T-helper 9 cell (primary cell): ENCODE measurements at regions not wholly inside any gene's neighbourhood (a gene's known extent, or its start where the extent isn't known, plus 50 kb on each side); places are given as distances from the start of the nearest gene placed in this dataset.
A peak's percentile ranks its signal among the peaks of the same experiment; 100 is the strongest.
"Not testable (repeated sequence)": the region's sequence is repeated elsewhere in the genome, so short reads cannot be mapped to it uniquely, and the experiment has no call there.

ENCODE experiments used
- DNase-seq: peaks from one replicate; pipeline ENCODE4 v3.0.0-alpha.2; 2020

GRCh38 chr6:154638369-154638768 is 94.8 kb upstream of the SCAF8 start:
- no peak for DNase-seq

DNA sequence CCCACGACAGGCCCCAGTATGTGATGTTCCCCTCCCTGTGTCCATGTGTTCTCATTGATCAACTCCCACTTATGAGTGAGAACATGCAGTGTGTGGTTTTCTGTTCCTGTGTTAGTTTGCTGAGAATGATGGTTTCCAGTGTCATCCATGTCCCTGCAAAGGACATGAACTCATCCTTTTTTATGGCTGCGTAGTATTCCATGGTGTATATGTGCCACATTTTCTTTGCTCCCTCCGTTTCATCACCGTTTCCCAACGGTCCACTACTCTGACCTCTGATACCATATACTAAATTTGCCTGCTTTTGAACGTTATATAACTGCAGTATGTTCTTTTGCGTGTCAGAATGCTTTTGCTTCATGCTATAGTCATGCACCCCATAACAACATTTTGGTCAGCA is 94.0 kb upstream of the SCAF8 start:
- DNase-seq, result not testable (repeated sequence)

DNA sequence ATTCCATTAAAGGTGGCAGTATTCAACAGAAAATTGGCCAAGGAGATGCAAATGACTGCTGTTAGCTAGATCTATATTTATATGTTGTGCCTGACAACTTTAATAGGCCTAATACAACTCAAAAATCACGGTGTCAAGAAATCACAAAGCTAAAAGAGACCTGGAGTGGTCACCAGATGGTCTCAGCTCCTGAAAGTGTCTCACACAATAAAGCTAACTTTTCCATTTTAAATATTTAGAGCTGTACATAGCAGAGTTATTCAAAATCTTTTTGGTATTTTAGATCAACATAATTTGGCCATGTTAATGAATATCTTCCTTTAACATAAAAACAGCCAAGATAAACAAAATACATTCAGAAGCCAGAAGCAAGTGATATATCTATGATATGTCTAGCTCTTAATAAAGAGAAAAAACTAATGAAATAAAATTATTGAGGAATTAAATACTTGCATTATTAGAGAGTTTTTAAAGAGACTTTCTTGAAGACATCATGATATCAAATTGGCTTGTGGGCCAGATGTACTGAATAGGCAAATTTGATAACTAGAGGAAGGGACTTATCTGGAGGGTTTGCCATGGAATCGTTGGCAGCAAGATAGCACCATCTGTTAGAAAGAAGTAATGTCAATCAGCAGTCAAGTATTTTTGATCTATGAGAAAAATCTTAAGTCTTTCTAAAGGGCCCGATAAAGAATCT is 84.9 kb upstream of the SCAF8 start:
- no peak for DNase-seq

DNA sequence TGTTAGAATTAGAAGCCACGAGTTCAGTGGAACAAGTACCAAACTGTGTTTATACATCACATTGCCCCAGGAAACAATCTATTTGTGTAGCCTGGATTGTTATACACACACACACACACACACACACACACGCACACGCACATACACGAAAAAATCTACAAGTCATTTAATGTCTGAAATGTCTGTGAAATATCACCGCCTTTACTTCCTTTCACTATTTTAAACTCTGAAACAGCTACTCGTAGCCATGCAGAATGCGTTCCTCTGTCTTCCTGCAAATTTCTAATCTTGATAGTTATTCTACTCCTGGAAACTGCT is 84.4 kb upstream of the SCAF8 start:
- DNase-seq, result no peak

- no peak for DNase-seq
Measured at GRCh38 chr6:154649721-154650120, 83.5 kb upstream of the SCAF8 start.

GRCh38 chr6:154650351-154650750 is 82.9 kb upstream of the SCAF8 start:
- no peak for DNase-seq

GRCh38 chr6:154651656-154652055 is 81.6 kb upstream of the SCAF8 start:
- DNase-seq, result no peak

GRCh38 chr6:154653385-154653784 is 79.8 kb upstream of the SCAF8 start:
- DNase-seq, result no peak

- no peak for DNase-seq
Measured at GRCh38 chr6:154653853-154654252, 79.4 kb upstream of the SCAF8 start.

- DNase-seq, result no peak
Measured at GRCh38 chr6:154656660-154657059, 76.6 kb upstream of the SCAF8 start.

DNA sequence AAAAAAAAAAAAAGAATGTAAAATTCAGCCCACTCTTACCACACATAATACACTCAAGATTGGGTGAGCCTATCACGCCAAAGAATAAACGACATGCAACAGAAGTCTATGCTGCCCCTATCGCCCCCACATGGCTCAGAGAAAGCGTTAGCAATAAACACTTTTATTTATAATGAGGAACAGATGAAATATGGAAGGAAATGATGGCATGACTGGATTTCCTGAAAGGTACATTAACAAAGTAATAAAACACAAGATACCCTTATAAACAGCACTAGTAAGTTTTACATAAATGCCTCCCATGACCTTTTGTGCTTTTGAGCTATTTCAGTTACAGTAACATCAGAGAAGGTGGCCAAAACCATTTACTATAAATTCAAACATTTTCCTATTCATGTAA is 71.4 kb upstream of the SCAF8 start:
- DNase-seq, result no peak

DNA sequence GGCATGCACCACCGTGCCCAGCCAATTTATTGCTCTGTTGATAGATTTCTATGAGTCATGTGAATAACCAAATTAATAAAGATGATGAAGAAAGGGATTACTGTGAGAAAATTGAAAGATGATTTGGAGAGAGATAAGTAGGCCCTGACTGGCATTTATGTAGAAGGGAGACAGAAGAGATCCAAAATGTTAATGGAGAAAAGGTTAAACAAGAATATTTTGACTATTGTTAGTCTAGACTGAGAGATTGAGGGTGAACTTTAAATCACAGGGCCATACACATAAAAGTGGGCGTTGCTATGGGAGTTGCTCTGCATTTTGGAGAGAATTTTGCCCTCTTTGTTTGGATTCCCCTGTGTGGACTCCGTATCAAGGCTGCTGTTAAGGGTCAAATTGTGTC is 68.9 kb upstream of the SCAF8 start:
- DNase-seq, result no peak

- DNase-seq, result no peak
Measured at GRCh38 chr6:154668156-154668555, 65.1 kb upstream of the SCAF8 start.

- DNase-seq, result no peak
Measured at GRCh38 chr6:154672086-154672485, 61.1 kb upstream of the SCAF8 start.

- no peak for DNase-seq
Measured at GRCh38 chr6:154673919-154674318, 59.3 kb upstream of the SCAF8 start.

GRCh38 chr6:154675602-154676088 is 57.6 kb upstream of the SCAF8 start:
- DNase-seq, result peak; percentile 78

- no peak for DNase-seq
Measured at GRCh38 chr6:154682633-154683125, 50.5 kb upstream of the SCAF8 start.
